ENCODE measurements at regions not wholly inside any gene's neighbourhood (a gene's known extent, or its start where the extent isn't known, plus 50 kb on each side); places are given as distances from the start of the nearest gene placed in this dataset.

GRCh38 chr22:46044621-46045458, 67.9 kb upstream of the WNT7B start:
- TF ChIP-seq PPARA (CRISPR knock-in tag; IDR thresholded peaks at IDR 0.05; ENCODE audit: borderline replicate concordance), result no peak
- TF ChIP-seq CSRNP3 (CRISPR knock-in tag; IDR thresholded peaks at IDR 0.05), result no peak
- no peak for TF ChIP-seq ZC3H10 (CRISPR knock-in tag; IDR thresholded peaks at IDR 0.05)
